BLaER1 (cell line): ENCODE measurements at regions not wholly inside any gene's neighbourhood (a gene's known extent, or its start where the extent isn't known, plus 50 kb on each side); places are given as distances from the start of the nearest gene placed in this dataset.

Experiments
- H3K27ac ChIP-seq: shearing (Covaris generic); formaldehyde crosslinking; 2 replicates; pipeline ENCODE4 v1.8.1; 2022
- H3K27me3 ChIP-seq: shearing (Covaris generic); formaldehyde crosslinking; 2 replicates; pipeline ENCODE4 v1.8.1; 2022
- H3K36me3 ChIP-seq: shearing (Covaris generic); formaldehyde crosslinking; 2 replicates; pipeline ENCODE4 v1.8.1; 2022
- H3K4me1 ChIP-seq: shearing (Covaris generic); formaldehyde crosslinking; 2 replicates; pipeline ENCODE4 v1.8.1; 2022
- H3K4me2 ChIP-seq: shearing (Covaris generic); formaldehyde crosslinking; 2 replicates; pipeline ENCODE4 v1.8.1; 2022
- H3K4me3 ChIP-seq: shearing (Covaris generic); formaldehyde crosslinking; 2 replicates; pipeline ENCODE4 v1.8.1; 2022
- H3K9ac ChIP-seq: shearing (Covaris generic); formaldehyde crosslinking; 2 replicates; pipeline ENCODE4 v1.8.1; 2022
- H3K9me3 ChIP-seq: shearing (Covaris generic); formaldehyde crosslinking; 2 replicates; pipeline ENCODE4 v1.8.1; 2022
- H4K20me1 ChIP-seq: shearing (Covaris generic); formaldehyde crosslinking; 2 replicates; pipeline ENCODE4 v1.8.1; 2022
- Cebpa-rat ChIP-seq: shearing (Covaris generic); IDR thresholded peaks from 2 replicates; pipeline ENCODE4 v1.8.1; 2022

GRCh38 chr4:59222221-59222620 lies 1977.9 kb upstream of the ADGRL3 start:
- Histone ChIP-seq H3K27ac (no peak overlapping the region), H3K4me1 (no peaks in the 10 kb centered on the region), H3K4me2 (no peak overlapping the region), H3K4me3 (no peak overlapping the region), H3K36me3 (no peaks in the 10 kb centered on the region), H4K20me1 (no peaks in the 10 kb centered on the region), H3K9ac (no peak overlapping the region), H3K27me3 (no peaks in the 10 kb centered on the region), H3K9me3 (no peaks in the 10 kb centered on the region)
- TF ChIP-seq Cebpa-rat, result no peak

GRCh38 chr4:59223292-59223941 lies 1976.7 kb upstream of the ADGRL3 start:
- Histone ChIP-seq H3K4me1 (no peaks in the 10 kb centered on the region), H3K9ac (no peak overlapping the region), H3K27ac (no peak overlapping the region), H3K4me2 (no peak overlapping the region), H4K20me1 (no peaks in the 10 kb centered on the region), H3K9me3 (no peaks in the 10 kb centered on the region), H3K4me3 (no peak overlapping the region), H3K27me3 (no peaks in the 10 kb centered on the region), H3K36me3 (no peaks in the 10 kb centered on the region)
- TF ChIP-seq Cebpa-rat, result no peak

DNA sequence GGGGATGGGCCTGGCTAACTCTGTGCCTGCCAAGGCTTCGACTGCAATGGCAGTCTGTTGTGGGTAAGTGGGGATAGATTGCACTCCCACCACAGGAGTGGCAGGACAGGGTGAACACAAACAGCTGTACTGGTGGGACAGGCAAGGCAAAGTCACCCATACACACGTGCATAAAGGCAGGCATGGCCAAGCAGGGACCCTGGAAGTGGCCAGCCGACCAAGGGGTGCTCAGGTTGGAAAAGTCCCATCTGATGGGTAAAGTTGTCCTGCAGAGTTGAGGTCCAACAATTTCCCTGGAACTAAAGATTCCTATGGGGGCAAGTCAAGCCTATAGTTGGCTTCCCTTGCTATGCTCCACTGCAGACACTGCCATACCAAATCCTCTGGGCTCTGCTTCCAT lies 1961.9 kb upstream of the ADGRL3 start:
- no peaks in the 10 kb centered on the region for H4K20me1 ChIP-seq
- no peaks in the 10 kb centered on the region for H3K9me3 ChIP-seq
- no peaks in the 10 kb centered on the region for H3K36me3 ChIP-seq
- H3K4me1 ChIP-seq, result no peaks in the 10 kb centered on the region
- H3K4me2 ChIP-seq, result no peak overlapping the region
- H3K27ac ChIP-seq, result no peak overlapping the region
- H3K9ac ChIP-seq, result no peak overlapping the region
- no peaks in the 10 kb centered on the region for H3K27me3 ChIP-seq
- no peak for TF ChIP-seq Cebpa-rat
- H3K4me3 ChIP-seq, result no peak overlapping the region

- Histone ChIP-seq H3K9ac (no peak overlapping the region), H3K27ac (no peak overlapping the region), H3K4me2 (no peak overlapping the region), H3K4me3 (no peak overlapping the region), H3K27me3 (no peaks in the 10 kb centered on the region), H4K20me1 (no peaks in the 10 kb centered on the region), H3K36me3 (no peaks in the 10 kb centered on the region), H3K9me3 (no peaks in the 10 kb centered on the region), H3K4me1 (no peaks in the 10 kb centered on the region)
- no peak for TF ChIP-seq Cebpa-rat
Observed at GRCh38 chr4:59240011-59240410, 1960.1 kb upstream of the ADGRL3 start.

DNA sequence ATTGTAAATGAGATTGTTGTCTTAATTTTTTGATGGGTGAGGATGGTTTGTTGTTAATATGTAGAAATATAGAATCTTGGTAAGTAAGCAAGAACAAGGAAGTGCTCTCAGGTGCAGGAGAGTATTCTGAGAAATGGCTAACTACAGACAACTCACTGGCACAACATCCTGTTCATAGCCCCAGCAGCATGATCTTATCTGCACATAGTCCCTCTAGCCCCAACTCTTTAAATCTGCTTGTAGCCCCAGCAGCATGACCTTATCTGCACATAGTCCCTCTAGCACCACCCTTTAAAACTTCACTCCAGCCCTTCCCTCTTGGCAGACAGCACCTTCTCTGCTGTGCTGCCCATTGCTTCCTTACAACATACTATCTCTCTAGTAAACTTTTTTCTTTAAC lies 1957.1 kb upstream of the ADGRL3 start:
- H3K4me1 ChIP-seq, result no peaks in the 10 kb centered on the region
- no peaks in the 10 kb centered on the region for H4K20me1 ChIP-seq
- H3K9me3 ChIP-seq, result no peaks in the 10 kb centered on the region
- no peak for TF ChIP-seq Cebpa-rat
- no peak overlapping the region for H3K27ac ChIP-seq
- no peak overlapping the region for H3K4me3 ChIP-seq
- no peaks in the 10 kb centered on the region for H3K36me3 ChIP-seq
- H3K4me2 ChIP-seq, result no peak overlapping the region
- no peak overlapping the region for H3K9ac ChIP-seq
- H3K27me3 ChIP-seq, result no peaks in the 10 kb centered on the region

- Histone ChIP-seq H3K4me3 (no peak overlapping the region), H3K4me2 (no peak overlapping the region), H3K4me1 (no peaks in the 10 kb centered on the region), H4K20me1 (no peaks in the 10 kb centered on the region), H3K27me3 (no peaks in the 10 kb centered on the region), H3K36me3 (no peaks in the 10 kb centered on the region), H3K27ac (no peak overlapping the region), H3K9ac (no peak overlapping the region), H3K9me3 (no peaks in the 10 kb centered on the region)
- TF ChIP-seq Cebpa-rat, result no peak
Observed at GRCh38 chr4:59247032-59247431, 1953.1 kb upstream of the ADGRL3 start.

GRCh38 chr4:59248313-59248712 lies 1951.8 kb upstream of the ADGRL3 start:
- H3K4me2 ChIP-seq, result no peak overlapping the region
- H4K20me1 ChIP-seq, result no peaks in the 10 kb centered on the region
- no peaks in the 10 kb centered on the region for H3K9me3 ChIP-seq
- H3K27me3 ChIP-seq, result no peaks in the 10 kb centered on the region
- no peaks in the 10 kb centered on the region for H3K36me3 ChIP-seq
- no peak overlapping the region for H3K9ac ChIP-seq
- no peak overlapping the region for H3K27ac ChIP-seq
- no peak for TF ChIP-seq Cebpa-rat
- no peak overlapping the region for H3K4me3 ChIP-seq
- H3K4me1 ChIP-seq, result no peaks in the 10 kb centered on the region

DNA sequence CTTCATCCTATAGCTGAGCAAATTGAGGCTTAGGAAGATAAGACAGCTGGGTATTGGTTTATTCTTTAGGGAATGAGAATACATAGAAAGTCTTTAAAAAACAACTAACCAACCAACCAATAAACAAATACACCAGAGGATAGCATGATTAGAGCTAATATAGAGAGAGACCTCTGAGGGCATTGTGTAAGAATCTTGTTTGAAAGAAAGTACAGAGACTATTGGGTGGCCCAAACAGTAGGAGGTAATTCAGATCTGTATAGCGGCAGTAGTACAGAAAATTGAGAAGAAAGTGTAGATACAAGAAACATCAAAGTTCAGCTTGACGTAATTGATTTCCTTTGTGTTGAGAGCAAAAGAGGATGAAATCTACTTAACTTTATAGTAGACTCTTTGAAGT lies 1951.0 kb upstream of the ADGRL3 start:
- H4K20me1 ChIP-seq, result no peaks in the 10 kb centered on the region
- no peaks in the 10 kb centered on the region for H3K4me1 ChIP-seq
- no peak overlapping the region for H3K4me2 ChIP-seq
- no peaks in the 10 kb centered on the region for H3K9me3 ChIP-seq
- H3K4me3 ChIP-seq, result no peak overlapping the region
- no peak overlapping the region for H3K27ac ChIP-seq
- H3K9ac ChIP-seq, result no peak overlapping the region
- H3K27me3 ChIP-seq, result no peaks in the 10 kb centered on the region
- no peak for TF ChIP-seq Cebpa-rat
- H3K36me3 ChIP-seq, result no peaks in the 10 kb centered on the region

- Histone ChIP-seq H3K4me1 (no peaks in the 10 kb centered on the region), H3K4me2 (no peak overlapping the region), H3K9me3 (no peaks in the 10 kb centered on the region), H3K27ac (no peak overlapping the region), H3K27me3 (no peaks in the 10 kb centered on the region), H4K20me1 (no peaks in the 10 kb centered on the region), H3K9ac (no peak overlapping the region), H3K36me3 (no peaks in the 10 kb centered on the region), H3K4me3 (no peak overlapping the region)
- no peak for TF ChIP-seq Cebpa-rat
Observed at GRCh38 chr4:59258002-59258401, 1942.1 kb upstream of the ADGRL3 start.

GRCh38 chr4:59307609-59308008 lies 1892.5 kb upstream of the ADGRL3 start:
- Histone ChIP-seq H3K27ac (no peak overlapping the region), H3K4me1 (no peaks in the 10 kb centered on the region), H3K4me2 (no peak overlapping the region), H3K36me3 (no peaks in the 10 kb centered on the region), H3K9ac (no peak overlapping the region), H3K27me3 (no peaks in the 10 kb centered on the region), H4K20me1 (no peaks in the 10 kb centered on the region), H3K4me3 (no peak overlapping the region), H3K9me3 (no peaks in the 10 kb centered on the region)
- no peak for TF ChIP-seq Cebpa-rat

- TF ChIP-seq Cebpa-rat, result no peak
- H3K4me3 ChIP-seq, result no peak overlapping the region
- H3K4me1 ChIP-seq, result no peaks in the 10 kb centered on the region
- H3K27me3 ChIP-seq, result no peaks in the 10 kb centered on the region
- no peaks in the 10 kb centered on the region for H4K20me1 ChIP-seq
- H3K4me2 ChIP-seq, result no peak overlapping the region
- no peak overlapping the region for H3K27ac ChIP-seq
- H3K9ac ChIP-seq, result no peak overlapping the region
- no peaks in the 10 kb centered on the region for H3K36me3 ChIP-seq
- no peaks in the 10 kb centered on the region for H3K9me3 ChIP-seq
Observed at GRCh38 chr4:59314637-59315036, 1885.5 kb upstream of the ADGRL3 start.
